HepG2 (cell line): ENCODE measurements at regions not wholly inside any gene's neighbourhood (a gene's known extent, or its start where the extent isn't known, plus 50 kb on each side); places are given as distances from the start of the nearest gene placed in this dataset.

Source experiments
- ATAC-seq: fragments of 200-7000 bp; cut with Tn5 transposase; 3 replicates; pipeline ENCODE4 v1.9.1; 2020; ENCODE audit warnings: mild to moderate bottlenecking, moderate library complexity
- BruUV-seq: library from RNA; stranded (reverse); fragments of 400-500 nt; replicated peaks from 2 replicates; lab custom pipeline; 2021; lab: Mats Ljungman, UMichigan
- CTCF ChIA-PET: fragments of 300-600 bp; formaldehyde crosslinking; extraction: SDS; loops from one replicate; lab custom pipeline; 2021; ENCODE audit warnings: low total read pairs, inconsistent platforms, low intra/inter-chr PET ratio; lab: Yijun Ruan, JAX
- POLR2A ChIA-PET: fragments of 350-600 bp; sonication (Branson Sonifier 250); formaldehyde crosslinking; loops from one replicate; lab custom pipeline; 2020; ENCODE audit warnings: antibody characterized with exemption, inconsistent platforms; lab: Yijun Ruan, JAX
- DNase-seq: peaks from one replicate; pipeline ENCODE4 v3.0.0-alpha.2; 2015; ENCODE audit warnings: low spot score
- FAIRE-seq: peaks from 3 replicates; lab custom pipeline; 2011; peaks lifted over from hg19 to GRCh38; lab: Jason Lieb, UNC
- H2AFZ ChIP-seq: one replicate; pipeline ENCODE4 v1.6.1; 2011; ENCODE audit warnings: low read length, inconsistent platforms
- H3K27ac ChIP-seq: fragments of 300-600 bp; 3 replicates; pipeline ENCODE4 v1.8.0; 2011; ENCODE audit warnings: mixed run types, mild to moderate bottlenecking, mixed read lengths, low read length, inconsistent platforms; ENCODE audit not compliant: insufficient read depth; ENCODE audit errors: extremely low read length
- H3K27me3 ChIP-seq, 2 experiments: fragments of 200-600 bp in 1 of 2; 2 replicates in 1 of 2; 3 replicates in 1 of 2; pipeline versions ENCODE4 v1.6.0 to v1.8.0; 2011; ENCODE audit warnings: low read length in 2 of 2, mild to moderate bottlenecking in 2 of 2, moderate library complexity in 2 of 2, inconsistent platforms in 1 of 2; ENCODE audit not compliant: insufficient read depth in 2 of 2, control insufficient read depth in 1 of 2
- H3K36me3 ChIP-seq, 2 experiments: fragments of 200-600 bp in 1 of 2; replicated peaks in 1 of 2; 2 replicates in 1 of 2; 3 replicates in 1 of 2; pipeline versions ENCODE4 v1.5.1 to v1.8.0; 2011; ENCODE audit warnings: low read length in 2 of 2, inconsistent platforms in 1 of 2; ENCODE audit not compliant: insufficient read depth in 2 of 2, control insufficient read depth in 1 of 2
- H3K4me1 ChIP-seq: 2 replicates; pipeline ENCODE4 v1.5.1; 2012; ENCODE audit warnings: low read length, inconsistent platforms; ENCODE audit not compliant: insufficient read depth
- H3K4me2 ChIP-seq: 2 replicates; pipeline ENCODE4 v1.6.0; 2011; ENCODE audit warnings: low read depth, low read length, inconsistent platforms
- H3K4me3 ChIP-seq, 3 experiments: fragments of 200-600 bp in 1 of 3; sonication (generic), shearing (Covaris generic) in 1 of 3; replicated peaks in 1 of 3; 2 replicates each; pipeline ENCODE4 v1.5.1; 2011 to 2016; ENCODE audit warnings: low read length in 3 of 3, inconsistent platforms in 2 of 3, low read depth in 2 of 3, mild to moderate bottlenecking in 2 of 3, control low read depth in 1 of 3, mixed read lengths in 1 of 3; ENCODE audit not compliant: insufficient read depth in 1 of 3
- H3K79me2 ChIP-seq: one replicate; pipeline ENCODE4 v1.6.1; 2011; ENCODE audit warnings: low read length, inconsistent platforms; ENCODE audit not compliant: insufficient read depth
- H3K9ac ChIP-seq: 2 replicates; pipeline ENCODE4 v1.6.0; 2011; ENCODE audit warnings: mild to moderate bottlenecking, low read depth, low read length, inconsistent platforms; ENCODE audit not compliant: insufficient read depth
- H3K9me3 ChIP-seq: 2 replicates; pipeline ENCODE4 v1.5.1; 2012; ENCODE audit warnings: mild to moderate bottlenecking, low read length
- H4K20me1 ChIP-seq: 2 replicates; pipeline ENCODE4 v1.6.0; 2011; ENCODE audit warnings: inconsistent platforms, mild to moderate bottlenecking, low read length, moderate library complexity; ENCODE audit not compliant: insufficient read depth
- CBX5 ChIP-seq: sonication (generic); formaldehyde crosslinking; IDR thresholded peaks from 2 replicates; pipeline ENCODE4 v1.4.0; 2020; ENCODE audit warnings: missing genetic modification reagents, borderline replicate concordance
- CEBPB ChIP-seq: IDR thresholded peaks from 2 replicates; pipeline ENCODE4 v1.6.1; 2011; ENCODE audit warnings: low read depth, low read length, improper control_type of control experiment, borderline replicate concordance
- CREB1 ChIP-seq, 2 experiments: fragments of 450-650 bp in 1 of 2; IDR thresholded peaks; 2 replicates each; pipeline ENCODE4 v1.6.1; 2016 to 2017; ENCODE audit warnings: control low read depth in 1 of 2, mild to moderate bottlenecking in 1 of 2, missing compliant biosample characterization in 1 of 2, missing genetic modification characterization in 1 of 2
- DR1 ChIP-seq: sonication (generic); formaldehyde crosslinking; IDR thresholded peaks from 2 replicates; pipeline ENCODE4 v1.8.0; 2021; ENCODE audit warnings: mild to moderate bottlenecking, missing genetic modification reagents, inconsistent platforms
- GABPB1 ChIP-seq: IDR thresholded peaks from 2 replicates; pipeline ENCODE4 v1.6.1; 2016; ENCODE audit warnings: mild to moderate bottlenecking, missing genetic modification reagents, moderate library complexity, missing compliant biosample characterization
- HES4 ChIP-seq: sonication (generic); formaldehyde crosslinking; IDR thresholded peaks from 2 replicates; pipeline ENCODE4 v1.9.0; 2021; ENCODE audit warnings: mild to moderate bottlenecking, missing genetic modification reagents, borderline replicate concordance
- HOXA3 ChIP-seq: sonication (generic); formaldehyde crosslinking; IDR thresholded peaks from 2 replicates; pipeline ENCODE4 v1.5.0; 2020; ENCODE audit warnings: missing genetic modification reagents
- NAIF1 ChIP-seq: sonication (generic); formaldehyde crosslinking; IDR thresholded peaks from 2 replicates; pipeline ENCODE4 v1.5.0; 2020; ENCODE audit warnings: mild to moderate bottlenecking, missing genetic modification reagents, borderline replicate concordance
- WGBS: methylation state at CpG from one replicate; pipeline ENCODE4 v1.1.6; 2017; ENCODE audit warnings: low lambda C conversion rate; 5-methylcytosine and 5-hydroxymethylcytosine counted together
- in situ Hi-C: cut with HindIII; loops from 2 replicates; pipeline ENCODE4 v1.10.0; 2017; ENCODE audit warnings: low pct_unique_long_range_greater_than_20kb; ENCODE audit not compliant: extremely low pct_ligation_motif_present
- intact Hi-C: fragments of 100-400 bp; cut with micrococcal nuclease; formaldehyde crosslinking; loops from one replicate; pipeline ENCODE4 v1.10.0; 2022; ENCODE audit not compliant: unreplicated experiment

DNA sequence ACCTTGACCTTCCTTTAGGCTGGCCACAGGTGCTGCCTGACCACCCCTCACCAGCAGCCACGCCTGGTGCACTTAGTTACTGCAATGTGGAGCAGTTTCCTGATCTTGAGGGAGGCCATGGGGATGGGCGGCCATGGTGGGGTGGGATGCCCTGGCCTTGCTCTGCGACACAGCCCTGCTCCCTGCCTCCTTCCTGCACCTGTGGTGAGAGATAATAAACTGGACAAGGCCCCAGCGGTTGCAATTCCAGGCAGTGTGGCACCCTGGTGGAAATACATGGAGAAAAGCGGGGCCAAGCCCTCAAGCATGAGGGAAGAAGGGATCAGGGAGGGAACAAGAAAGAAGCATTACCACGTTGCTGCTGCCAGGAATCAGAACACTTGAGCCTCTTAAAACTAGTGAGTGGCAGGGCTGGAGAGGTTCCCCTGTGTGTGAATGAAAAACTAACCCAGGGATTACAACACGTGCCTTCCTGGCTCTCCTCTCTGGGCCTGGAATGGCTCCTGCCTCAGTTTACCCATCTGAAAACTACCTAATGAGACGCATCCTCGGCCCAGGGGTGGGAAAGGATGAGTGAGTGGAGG lies 213.2 kb downstream of the LY86 start:
- ATAC-seq (no peak), FAIRE-seq (no peak), DNase-seq (no peak)
- Histone ChIP-seq H3K4me1 (no peaks in the 10 kb centered on the region), H3K4me3 (no peak overlapping the region), H3K36me3 (no peaks in the 10 kb centered on the region), H3K4me2 (no peak overlapping the region), H3K9me3 (no peaks in the 10 kb centered on the region), H4K20me1 (no peaks in the 10 kb centered on the region), H3K9ac (no peak overlapping the region), H3K79me2 (no peaks in the 10 kb centered on the region), H2AFZ (no peak overlapping the region), H3K27ac (no peak overlapping the region)
- BruUV-seq: no TSS peak
- intact Hi-C loops (no loop called here), in situ Hi-C loops (no loop called here)
- POLR2A ChIA-PET: no interaction called here
- WGBS: 26% methylated on average over 9 of the region's 9 CpGs
- CTCF ChIA-PET: no interaction called here
- TF ChIP-seq GABPB1 (CRISPR knock-in tag) (no peak), HES4 (CRISPR knock-in tag) (no peak)
- TF ChIP-seq, all 625 proteins: peak for 0
- peaks cover 3 to 24% of the 10 kb centered on the region in 2 experiments; a peak in 4 of 5 replicates for H3K27me3 ChIP-seq

DNA sequence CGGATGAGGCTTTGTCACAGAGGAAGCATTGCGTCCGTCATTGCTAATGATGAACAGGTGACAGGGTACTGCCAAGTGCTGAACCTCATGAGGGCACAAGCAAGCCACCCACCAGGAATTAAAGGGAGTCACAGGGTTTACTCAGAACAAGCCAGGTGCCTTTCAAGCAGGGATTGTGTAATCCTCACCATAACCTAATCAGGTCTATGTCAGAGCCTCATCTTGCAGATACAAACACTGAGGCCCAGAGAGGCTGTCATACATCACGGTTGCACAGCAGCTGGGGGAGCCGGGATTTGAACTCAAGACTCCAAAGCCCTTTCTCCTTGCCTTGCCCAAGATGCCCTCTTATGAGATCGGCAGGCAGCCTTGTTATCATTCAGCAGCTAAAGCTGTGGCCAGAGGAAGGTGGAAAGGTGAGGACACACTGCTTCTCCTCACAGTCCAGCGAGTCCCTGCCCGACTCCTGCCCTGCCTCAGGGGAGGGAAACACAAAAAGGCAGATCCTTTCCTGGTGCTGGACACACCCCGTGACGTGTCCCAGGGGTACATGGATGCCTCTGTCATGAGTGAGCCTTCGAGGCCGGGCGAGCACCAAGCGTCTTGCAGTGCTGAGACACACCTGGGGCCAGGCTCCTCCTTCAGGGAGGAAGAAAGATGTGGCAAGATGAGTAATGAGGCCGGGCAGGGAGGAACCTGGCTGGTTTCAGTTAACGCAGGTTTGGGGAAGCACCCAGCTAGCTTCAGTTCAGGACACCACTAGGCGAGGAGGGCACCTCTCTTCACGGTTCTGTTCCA lies 214.9 kb downstream of the LY86 start:
- Histone ChIP-seq H3K4me1 (0 out of 2 replicates have a peak, but pooled peaks cover under 1% of the 10 kb centered on the region), H3K79me2 (no peaks in the 10 kb centered on the region), H3K4me2 (no peak overlapping the region), H3K9ac (no peak overlapping the region), H3K4me3 (no peak overlapping the region), H3K36me3 (no peaks in the 10 kb centered on the region), H4K20me1 (no peaks in the 10 kb centered on the region), H3K27me3 (peaks cover 5 to 27% of the 10 kb centered on the region in 2 experiments; a peak in 3 of 5 replicates), H3K27ac (no peak overlapping the region), H2AFZ (no peak overlapping the region), H3K9me3 (no peaks in the 10 kb centered on the region)
- intact Hi-C loops: no loop called here
- BruUV-seq: no TSS peak
- TF ChIP-seq DR1 (CRISPR knock-in tag) (no peak), CEBPB (peak; percentile 49; the same call in 1 of the 2 replicates), NAIF1 (no peak), HOXA3 (CRISPR knock-in tag) (no peak), CBX5 (CRISPR knock-in tag) (no peak), CREB1 (IDR thresholded peaks at IDR 0.05) (peak; percentile 32; the same call in 1 of the 2 replicates), CREB1 (CRISPR knock-in tag; IDR thresholded peaks at IDR 0.05) (no peak)
- ATAC-seq (no peak), FAIRE-seq (no peak), DNase-seq (no peak)
- ChIA-PET POLR2A (no interaction called here), CTCF (no interaction called here)
- in situ Hi-C loops: no loop called here
- WGBS: 22% methylated on average over 13 of the region's 18 CpGs
